ENCODE measurements at regions not wholly inside any gene's neighbourhood (a gene's known extent, or its start where the extent isn't known, plus 50 kb on each side); places are given as distances from the start of the nearest gene placed in this dataset.

DNA sequence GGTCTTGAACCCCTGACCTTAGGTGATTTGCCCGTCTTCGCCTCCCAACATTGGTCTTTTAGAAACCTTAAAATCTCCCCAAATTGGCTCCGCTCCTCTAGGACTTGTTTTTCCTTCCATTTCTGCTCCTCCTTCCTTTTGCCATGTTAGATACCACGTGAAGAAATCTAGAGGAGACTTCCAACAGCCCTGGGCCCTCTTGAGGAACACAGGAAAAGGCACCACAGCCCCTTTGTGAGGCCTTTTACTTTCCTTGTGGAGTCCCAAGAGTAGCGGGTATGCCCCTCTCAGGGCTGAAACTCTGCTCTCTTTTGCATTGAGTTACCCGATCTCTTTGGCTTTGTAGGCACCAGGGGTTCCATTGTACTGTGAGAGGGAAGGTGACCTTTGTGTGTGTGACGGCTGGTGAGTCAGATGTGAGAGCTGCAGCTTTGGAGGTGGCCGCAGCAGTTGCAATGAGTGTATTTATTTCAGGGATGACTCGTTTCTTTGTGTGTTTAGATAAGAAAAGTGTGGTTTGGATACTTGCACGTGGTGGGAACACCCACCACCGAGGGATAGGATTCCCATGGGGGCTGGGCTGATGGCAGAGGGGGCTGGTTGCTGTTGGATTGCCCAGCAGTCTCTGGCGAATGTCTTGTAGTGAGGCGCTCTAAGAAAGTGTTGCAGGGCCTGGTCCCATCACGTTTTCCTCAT lies 218.4 kb upstream of the HS6ST1 start (continued):
- TF ChIP-seq, protein P1, sequence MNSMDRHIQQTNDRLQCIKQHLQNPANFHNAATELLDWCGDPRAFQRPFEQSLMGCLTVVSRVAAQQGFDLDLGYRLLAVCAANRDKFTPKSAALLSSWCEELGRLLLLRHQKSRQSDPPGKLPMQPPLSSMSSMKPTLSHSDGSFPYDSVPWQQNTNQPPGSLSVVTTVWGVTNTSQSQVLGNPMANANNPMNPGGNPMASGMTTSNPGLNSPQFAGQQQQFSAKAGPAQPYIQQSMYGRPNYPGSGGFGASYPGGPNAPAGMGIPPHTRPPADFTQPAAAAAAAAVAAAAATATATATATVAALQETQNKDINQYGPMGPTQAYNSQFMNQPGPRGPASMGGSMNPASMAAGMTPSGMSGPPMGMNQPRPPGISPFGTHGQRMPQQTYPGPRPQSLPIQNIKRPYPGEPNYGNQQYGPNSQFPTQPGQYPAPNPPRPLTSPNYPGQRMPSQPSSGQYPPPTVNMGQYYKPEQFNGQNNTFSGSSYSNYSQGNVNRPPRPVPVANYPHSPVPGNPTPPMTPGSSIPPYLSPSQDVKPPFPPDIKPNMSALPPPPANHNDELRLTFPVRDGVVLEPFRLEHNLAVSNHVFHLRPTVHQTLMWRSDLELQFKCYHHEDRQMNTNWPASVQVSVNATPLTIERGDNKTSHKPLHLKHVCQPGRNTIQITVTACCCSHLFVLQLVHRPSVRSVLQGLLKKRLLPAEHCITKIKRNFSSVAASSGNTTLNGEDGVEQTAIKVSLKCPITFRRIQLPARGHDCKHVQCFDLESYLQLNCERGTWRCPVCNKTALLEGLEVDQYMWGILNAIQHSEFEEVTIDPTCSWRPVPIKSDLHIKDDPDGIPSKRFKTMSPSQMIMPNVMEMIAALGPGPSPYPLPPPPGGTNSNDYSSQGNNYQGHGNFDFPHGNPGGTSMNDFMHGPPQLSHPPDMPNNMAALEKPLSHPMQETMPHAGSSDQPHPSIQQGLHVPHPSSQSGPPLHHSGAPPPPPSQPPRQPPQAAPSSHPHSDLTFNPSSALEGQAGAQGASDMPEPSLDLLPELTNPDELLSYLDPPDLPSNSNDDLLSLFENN (IDR thresholded peaks at IDR 0.05; ENCODE audit: low read depth in 2 of 2, low read length in 2 of 2), result no peak
- TF ChIP-seq SMAD2 (IDR thresholded peaks at IDR 0.05; ENCODE audit: low read depth, low read length) (no peak), SOX6 (IDR thresholded peaks at IDR 0.05) (0 out of 2 replicates have a peak, but pooled peaks have one; percentile 47), RFX5 (IDR thresholded peaks at IDR 0.05; ENCODE audit: low read depth, low read length) (no peak), MAFK (IDR thresholded peaks at IDR 0.05; ENCODE audit: low read length) (no peak), MAFF (IDR thresholded peaks at IDR 0.05; ENCODE audit: low read length) (no peak), TRIM24 (IDR thresholded peaks at IDR 0.05) (no peak), BHLHE40 (IDR thresholded peaks at IDR 0.05; ENCODE audit: low read length) (peak; percentile 74; the same call in 1 of the 2 replicates), PTTG1 (tag; IDR thresholded peaks at IDR 0.05; ENCODE audit: low read depth) (no peak), NR1H2 (CRISPR knock-in tag; IDR thresholded peaks at IDR 0.05) (no peak), XRCC5 (IDR thresholded peaks at IDR 0.05; ENCODE audit: low read depth, low read length) (no peak), IFI16 (CRISPR knock-in tag; IDR thresholded peaks at IDR 0.05) (no peak), SREBF2 (CRISPR knock-in tag; IDR thresholded peaks at IDR 0.05) (no peak), ZNF212 (CRISPR knock-in tag; IDR thresholded peaks at IDR 0.05) (no peak), DNMT1 (IDR thresholded peaks at IDR 0.05) (no peak)
- TF ChIP-seq, protein P2, sequence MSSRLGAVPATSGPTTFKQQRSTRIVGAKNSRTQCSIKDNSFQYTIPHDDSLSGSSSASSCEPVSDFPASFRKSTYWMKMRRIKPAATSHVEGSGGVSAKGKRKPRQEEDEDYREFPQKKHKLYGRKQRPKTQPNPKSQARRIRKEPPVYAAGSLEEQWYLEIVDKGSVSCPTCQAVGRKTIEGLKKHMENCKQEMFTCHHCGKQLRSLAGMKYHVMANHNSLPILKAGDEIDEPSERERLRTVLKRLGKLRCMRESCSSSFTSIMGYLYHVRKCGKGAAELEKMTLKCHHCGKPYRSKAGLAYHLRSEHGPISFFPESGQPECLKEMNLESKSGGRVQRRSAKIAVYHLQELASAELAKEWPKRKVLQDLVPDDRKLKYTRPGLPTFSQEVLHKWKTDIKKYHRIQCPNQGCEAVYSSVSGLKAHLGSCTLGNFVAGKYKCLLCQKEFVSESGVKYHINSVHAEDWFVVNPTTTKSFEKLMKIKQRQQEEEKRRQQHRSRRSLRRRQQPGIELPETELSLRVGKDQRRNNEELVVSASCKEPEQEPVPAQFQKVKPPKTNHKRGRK (tag; IDR thresholded peaks at IDR 0.05), result no peak
- TF ChIP-seq, protein P3, sequence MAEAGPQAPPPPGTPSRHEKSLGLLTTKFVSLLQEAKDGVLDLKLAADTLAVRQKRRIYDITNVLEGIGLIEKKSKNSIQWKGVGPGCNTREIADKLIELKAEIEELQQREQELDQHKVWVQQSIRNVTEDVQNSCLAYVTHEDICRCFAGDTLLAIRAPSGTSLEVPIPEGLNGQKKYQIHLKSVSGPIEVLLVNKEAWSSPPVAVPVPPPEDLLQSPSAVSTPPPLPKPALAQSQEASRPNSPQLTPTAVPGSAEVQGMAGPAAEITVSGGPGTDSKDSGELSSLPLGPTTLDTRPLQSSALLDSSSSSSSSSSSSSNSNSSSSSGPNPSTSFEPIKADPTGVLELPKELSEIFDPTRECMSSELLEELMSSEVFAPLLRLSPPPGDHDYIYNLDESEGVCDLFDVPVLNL (CRISPR knock-in tag; IDR thresholded peaks at IDR 0.05; ENCODE audit: low read depth), result no peak
- TF ChIP-seq, protein P4, sequence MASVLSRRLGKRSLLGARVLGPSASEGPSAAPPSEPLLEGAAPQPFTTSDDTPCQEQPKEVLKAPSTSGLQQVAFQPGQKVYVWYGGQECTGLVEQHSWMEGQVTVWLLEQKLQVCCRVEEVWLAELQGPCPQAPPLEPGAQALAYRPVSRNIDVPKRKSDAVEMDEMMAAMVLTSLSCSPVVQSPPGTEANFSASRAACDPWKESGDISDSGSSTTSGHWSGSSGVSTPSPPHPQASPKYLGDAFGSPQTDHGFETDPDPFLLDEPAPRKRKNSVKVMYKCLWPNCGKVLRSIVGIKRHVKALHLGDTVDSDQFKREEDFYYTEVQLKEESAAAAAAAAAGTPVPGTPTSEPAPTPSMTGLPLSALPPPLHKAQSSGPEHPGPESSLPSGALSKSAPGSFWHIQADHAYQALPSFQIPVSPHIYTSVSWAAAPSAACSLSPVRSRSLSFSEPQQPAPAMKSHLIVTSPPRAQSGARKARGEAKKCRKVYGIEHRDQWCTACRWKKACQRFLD (CRISPR knock-in tag; IDR thresholded peaks at IDR 0.05), result peak; percentile 93
